Brain pericyte (primary cell): ENCODE measurements at regions not wholly inside any gene's neighbourhood (a gene's known extent, or its start where the extent isn't known, plus 50 kb on each side); places are given as distances from the start of the nearest gene placed in this dataset.

Source experiments
- DNase-seq: peaks from one replicate; pipeline ENCODE4 v3.0.0-alpha.2; 2012; ENCODE audit warnings: low read depth, low spot score

DNA sequence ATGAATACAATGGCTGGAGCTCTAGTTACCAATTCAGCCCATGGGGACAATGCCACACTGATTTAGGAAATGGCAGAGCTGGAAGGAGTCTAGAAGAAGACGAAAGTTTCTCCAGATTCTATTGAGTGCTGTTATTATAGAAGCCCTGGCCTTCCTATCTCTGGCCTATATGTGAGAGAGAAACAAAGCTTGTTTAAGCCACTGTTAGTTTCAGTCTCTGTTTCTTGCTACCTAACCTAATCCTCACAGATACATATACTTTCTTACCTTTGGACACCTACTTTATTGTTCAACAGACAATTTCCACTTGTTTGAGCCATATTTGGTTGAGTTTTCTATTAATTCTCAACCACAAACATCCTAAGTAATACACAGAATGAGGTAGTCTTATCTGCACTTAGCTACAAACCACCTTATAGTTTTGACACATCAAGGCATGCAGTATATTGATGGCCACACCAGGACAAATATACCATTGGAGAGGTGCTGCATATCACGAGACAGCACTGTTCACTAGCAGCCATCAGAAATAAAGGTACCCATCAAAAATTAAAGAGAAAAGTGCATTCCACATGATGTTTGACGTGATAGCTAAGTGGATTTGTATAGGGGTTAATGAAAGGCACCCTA lies 190.2 kb downstream of the SMIM20 start:
- no peak for DNase-seq

- DNase-seq, result no peak
Observed at GRCh38 chr4:26105337-26105736, 191.3 kb downstream of the SMIM20 start.

DNA sequence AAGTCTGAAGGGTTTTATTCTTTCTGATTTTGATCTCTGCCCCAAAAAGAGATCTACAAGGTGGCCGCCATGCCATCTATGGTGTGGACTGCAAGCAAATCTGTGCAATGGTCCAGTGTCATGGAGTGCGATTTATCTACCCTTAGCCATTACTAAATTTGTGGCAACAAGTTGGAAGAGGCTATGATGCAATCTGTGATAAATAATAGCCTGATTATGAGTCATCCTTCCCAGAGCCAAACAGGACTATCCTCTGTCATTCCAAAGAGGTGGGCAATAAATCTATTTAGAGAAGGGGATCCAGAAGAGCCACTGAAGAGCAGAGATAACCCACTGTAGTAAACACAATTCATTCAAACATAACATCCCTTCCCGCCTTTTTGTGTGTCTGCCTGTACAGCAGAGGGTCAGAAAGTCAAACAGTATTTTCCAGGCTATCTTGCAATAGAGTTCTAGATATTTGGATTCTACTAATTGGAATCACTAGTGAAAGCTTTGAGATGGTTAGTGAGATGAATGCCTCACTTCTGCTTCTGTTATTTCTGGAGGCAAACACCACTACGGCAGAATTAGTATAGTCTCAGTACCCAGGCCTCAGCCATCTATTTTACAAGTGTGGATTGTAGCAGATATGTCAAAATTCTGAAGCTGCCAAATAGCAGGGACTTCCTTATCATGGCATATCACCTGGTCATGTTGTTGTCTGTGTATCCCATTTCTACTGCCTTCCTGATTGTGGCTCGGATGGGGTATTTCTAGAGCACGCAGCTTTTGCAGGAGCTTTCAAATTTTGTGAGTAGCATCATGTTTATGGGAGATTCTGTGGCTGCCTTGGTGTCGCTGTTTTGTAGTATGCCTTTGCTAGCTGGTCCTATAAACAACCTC lies 192.0 kb downstream of the SMIM20 start:
- no peak for DNase-seq

GRCh38 chr4:26106776-26107175 lies 192.8 kb downstream of the SMIM20 start:
- DNase-seq, result no peak

DNA sequence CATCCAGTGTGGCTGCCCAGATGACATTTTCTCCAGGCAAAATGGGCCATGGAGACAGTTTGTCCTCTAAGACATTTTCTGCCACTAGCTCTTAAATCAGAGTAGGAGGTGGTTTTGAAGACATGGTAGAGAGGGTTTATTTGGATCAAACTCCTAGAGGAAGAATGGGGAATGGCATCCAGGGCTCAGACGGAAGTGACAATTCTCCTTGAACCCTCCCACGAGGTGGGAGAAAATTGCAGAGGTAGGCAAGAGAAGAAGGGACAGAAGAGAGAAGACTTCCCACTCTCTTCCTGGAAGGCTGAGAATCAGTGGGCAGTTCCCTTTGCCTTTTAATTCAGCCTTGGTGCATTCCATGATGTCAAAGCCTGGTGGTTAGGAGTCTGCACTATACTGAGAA lies 194.0 kb downstream of the SMIM20 start:
- DNase-seq, result no peak

DNA sequence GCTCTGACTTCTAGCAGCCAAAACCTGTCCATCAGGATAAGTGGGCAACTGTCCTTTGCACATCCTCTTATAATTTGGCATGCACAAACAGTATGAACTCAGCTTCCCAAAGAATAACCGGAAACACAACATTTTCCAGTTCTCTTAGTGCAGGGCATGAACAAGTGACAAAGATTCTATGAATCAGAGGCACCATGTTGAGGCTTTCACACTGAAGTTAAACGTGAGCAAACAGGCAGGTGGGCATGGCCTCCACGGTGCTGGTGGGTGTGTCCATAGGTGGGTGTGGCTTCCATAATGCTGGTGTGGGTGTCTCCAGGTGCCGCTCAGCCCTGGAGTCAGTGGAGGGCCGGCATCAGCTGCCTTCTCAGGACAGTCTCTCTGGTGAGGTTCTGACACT lies 196.5 kb downstream of the SMIM20 start:
- no peak for DNase-seq

DNA sequence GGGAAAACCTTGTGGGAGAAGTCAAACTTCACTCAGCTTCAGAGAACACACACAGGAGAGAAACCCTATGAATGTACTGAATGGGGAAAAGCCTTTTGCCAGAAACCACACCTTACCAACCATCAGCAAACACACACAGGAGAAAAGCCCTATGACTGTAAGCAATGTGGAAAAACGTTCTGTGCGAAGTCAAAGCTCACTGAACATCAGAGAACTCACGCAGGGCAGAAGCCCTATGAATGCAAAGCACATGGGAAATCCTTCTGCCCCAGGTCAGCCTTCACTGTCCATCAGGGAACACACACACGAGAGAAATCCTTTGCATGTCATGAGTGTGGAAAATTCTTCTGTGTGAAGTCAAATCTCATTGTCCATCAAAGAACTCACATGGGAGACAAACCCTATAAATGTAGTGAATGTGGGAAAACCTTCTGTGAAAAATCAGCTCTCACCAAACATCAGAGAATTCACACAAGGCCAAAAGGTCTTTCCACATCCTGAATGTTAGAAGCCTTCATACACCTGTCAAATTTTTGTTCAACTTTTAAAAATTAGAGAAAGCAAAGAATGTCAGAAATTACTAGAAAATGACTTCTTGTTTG lies 199.4 kb downstream of the SMIM20 start:
- no peak for DNase-seq

DNA sequence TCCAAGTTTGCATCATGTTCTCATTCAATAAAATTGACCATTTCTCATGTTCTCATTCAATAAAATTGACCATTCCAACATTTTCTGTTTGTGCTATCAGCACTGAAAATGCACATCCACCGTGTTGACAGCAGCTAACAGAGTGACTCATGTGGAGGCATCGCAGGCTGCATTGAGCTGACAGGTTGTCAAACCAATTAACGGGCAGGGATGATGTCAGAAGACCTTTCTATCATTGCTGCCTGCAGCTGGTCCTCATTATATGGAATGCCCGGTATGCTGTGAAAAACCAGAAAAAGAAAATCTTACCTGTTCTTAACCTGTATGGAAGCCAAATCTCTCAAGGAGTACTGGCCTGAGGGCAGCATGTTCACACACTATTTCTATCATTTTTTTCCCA lies 202.0 kb downstream of the SMIM20 start:
- no peak for DNase-seq

DNA sequence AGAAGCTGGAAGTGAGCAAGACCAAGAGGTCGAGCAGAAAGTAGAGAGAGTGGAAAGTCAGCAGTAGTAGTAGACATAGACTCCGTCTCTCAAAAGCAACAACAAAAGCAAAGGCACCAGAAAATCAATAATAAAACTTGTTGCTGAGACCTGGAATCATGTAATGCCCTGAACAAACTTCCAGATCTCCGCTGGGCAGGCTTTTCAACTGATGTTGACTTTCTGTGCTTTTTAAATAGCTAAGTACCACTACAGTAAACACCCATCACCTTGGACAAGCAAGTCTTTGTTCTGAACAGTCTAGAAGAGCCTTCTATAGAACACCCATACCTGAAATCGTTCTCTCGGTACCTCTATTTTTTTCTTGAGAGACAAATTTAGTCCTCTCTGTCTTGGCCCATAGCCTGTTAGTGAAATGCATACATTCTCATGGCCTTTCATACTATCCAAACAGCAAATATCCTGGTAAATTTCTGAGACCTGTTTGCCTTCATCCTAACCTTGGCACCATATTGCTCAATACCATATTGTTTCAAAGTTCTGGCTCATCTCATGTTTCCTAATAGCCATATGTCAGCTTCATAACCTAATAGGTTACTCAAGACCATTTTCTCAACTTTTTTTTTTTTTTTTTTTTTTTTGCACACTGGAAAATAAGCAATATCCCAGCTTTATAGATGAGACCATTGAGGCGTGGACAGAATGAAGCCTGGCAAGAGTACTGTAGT lies 200.6 kb upstream of the RBPJ start:
- DNase-seq, result no peak

DNA sequence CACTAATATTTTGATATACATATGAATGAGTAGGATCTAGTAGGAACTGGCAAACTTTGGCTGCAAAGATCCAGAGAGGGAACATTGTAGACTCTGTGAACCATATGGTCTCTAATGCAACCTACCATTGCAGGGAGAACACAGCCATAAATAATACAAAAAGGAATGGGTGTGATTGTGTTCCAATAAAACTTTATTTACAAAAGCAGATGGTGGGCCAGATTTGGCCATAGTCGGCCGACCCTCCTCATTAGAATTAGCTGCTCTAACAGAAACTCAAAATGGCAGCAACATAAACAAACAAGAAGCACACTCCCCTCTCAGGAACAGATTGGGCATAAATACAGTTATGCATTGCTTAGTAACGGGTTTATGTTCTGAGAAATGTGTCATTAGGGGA lies 198.1 kb upstream of the RBPJ start:
- DNase-seq, result no peak

GRCh38 chr4:26124753-26125321 lies 196.0 kb upstream of the RBPJ start:
- DNase-seq, result no peak

- DNase-seq, result no peak
Observed at GRCh38 chr4:26126143-26126718, 194.6 kb upstream of the RBPJ start.

DNA sequence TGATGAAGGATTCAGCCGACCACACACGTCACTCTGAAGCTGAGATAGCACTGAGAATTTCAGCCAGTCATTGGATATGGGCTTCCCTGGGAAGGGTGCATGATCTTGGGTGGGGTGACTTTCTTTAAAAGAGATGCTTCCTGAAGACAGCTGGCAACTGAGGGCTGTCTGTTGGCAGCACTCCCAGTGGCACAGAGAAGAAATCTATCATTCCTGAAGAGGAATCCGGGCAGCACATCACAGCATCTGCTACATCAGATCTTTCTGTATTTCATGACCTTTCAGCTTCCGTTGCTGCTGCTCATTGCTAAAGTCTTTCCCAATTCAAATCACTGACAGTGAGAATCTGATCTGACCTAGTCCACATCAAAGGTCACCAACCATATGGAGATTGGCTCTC lies 193.8 kb upstream of the RBPJ start:
- no peak for DNase-seq

DNA sequence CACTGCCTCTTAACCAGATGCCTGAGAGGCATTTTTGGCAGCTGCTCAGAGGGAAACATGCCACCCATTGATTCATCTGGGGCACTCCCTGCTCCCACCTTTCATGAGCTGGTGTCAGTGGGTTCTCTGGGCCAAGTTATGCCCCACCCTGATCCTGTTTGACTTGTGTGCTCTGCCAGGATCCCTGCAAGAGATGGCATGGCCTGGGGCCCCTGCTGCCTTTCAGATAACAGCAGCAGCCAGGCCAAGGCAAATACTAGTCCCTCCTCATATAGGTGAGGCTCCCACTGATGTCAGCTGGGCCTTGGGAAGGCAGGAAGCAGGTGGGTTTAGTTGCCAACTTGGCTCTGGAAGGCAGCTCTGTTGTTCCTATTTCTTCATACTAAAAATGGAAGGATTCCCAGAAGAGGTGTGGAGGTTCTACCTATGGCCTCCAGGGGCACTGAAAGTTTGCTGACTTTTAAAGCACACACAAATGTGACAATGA lies 192.9 kb upstream of the RBPJ start:
- DNase-seq, result no peak

GRCh38 chr4:26130173-26130572 lies 190.6 kb upstream of the RBPJ start:
- DNase-seq, result no peak

DNA sequence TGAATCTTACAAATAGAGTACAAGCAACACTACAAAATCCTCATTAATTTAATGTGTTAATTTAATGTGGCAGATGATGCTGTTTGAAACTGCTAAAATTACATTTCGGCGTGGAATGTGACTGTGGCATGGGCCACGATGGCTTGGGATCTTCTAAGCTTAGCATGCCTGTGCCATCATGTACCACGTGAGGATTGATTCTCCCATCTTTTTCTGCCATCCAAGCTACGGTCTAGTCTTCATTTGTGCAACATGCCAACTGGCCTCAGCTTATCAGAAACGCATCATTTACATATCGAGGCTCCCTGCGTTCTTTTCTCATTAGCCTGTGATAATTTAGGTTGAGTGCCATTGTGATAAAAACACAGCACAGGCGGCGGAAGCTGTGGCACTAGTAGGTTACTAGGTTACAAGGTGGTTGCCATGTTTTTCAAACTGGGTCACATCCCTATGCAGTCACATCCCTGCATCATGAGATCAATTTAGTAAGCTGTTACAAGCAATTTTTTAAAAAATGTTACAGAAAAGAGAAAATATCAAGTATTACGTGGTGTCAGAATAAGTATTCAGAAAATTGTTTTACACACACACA lies 189.9 kb upstream of the RBPJ start:
- no peak for DNase-seq

DNA sequence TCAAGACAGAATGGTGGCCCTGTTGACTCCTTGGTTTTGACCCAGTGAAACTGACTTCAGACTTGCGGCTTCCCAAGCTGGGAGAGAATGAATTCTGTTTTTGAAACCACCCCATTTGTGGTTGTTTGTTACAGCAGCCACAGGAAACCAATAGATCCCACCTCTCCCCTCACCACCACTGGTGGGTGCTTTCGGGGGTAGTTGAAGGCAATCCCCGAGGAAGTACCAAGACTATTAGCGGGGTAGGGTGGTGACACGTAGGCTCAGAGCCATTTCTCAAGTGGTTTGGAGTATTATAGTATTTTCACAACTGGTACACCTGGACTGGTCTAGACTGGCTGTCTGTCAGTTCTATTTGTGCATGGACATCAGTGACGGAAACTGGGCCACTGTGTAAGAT lies 189.1 kb upstream of the RBPJ start:
- DNase-seq, result no peak

- no peak for DNase-seq
Observed at GRCh38 chr4:26132858-26133257, 188.0 kb upstream of the RBPJ start.

GRCh38 chr4:26133840-26134239 lies 187.0 kb upstream of the RBPJ start:
- DNase-seq, result no peak

DNA sequence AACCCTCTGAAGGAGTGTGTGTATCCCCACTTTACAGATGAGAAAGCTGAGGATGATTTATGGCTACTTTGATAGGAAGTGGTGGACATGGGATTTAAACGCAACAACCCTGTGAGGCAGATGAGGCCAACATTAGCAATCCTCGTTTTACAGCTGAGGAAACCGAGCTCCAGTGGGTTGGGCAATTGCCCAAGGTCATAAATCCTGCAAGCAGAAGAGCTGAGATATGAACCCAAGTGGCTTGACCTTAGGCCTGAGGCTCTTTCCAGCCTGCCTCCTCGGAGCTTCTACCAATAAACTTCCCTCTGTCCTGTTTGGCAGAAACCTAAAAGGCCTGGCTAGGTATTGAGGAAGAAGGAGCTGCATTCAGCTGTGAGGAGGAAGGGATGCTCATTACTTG lies 185.5 kb upstream of the RBPJ start:
- no peak for DNase-seq

- DNase-seq, result no peak
Observed at GRCh38 chr4:26136615-26137014, 184.2 kb upstream of the RBPJ start.
